Parathyroid adenoma (tissue), 2 donors: ENCODE measurements at regions not wholly inside any gene's neighbourhood (a gene's known extent, or its start where the extent isn't known, plus 50 kb on each side); places are given as distances from the start of the nearest gene placed in this dataset.
"Not testable (repeated sequence)": the region's sequence is repeated elsewhere in the genome, so short reads cannot be mapped to it uniquely, and the experiment has no call there.

Experiments
- H2AFZ ChIP-seq: fragments of 300-600 bp; sonication (generic); one replicate; pipeline ENCODE4 v1.7.0; 2017; ENCODE audit warnings: antibody characterized with exemption, mild to moderate bottlenecking
- H3K27ac ChIP-seq: fragments of 300-600 bp; sonication (generic); one replicate; pipeline ENCODE4 v1.7.0; 2017
- H3K27me3 ChIP-seq: fragments of 300-600 bp; sonication (generic); one replicate; pipeline ENCODE4 v1.7.0; 2017; ENCODE audit warnings: low read length; ENCODE audit not compliant: control insufficient read depth, insufficient read depth
- H3K36me3 ChIP-seq: fragments of 300-600 bp; sonication (generic); one replicate; pipeline ENCODE4 v1.7.0; 2017; ENCODE audit warnings: low read length; ENCODE audit not compliant: control insufficient read depth, insufficient read depth
- H3K4me1 ChIP-seq: fragments of 300-600 bp; sonication (generic); one replicate; pipeline ENCODE4 v1.7.0; 2017; ENCODE audit warnings: control low read depth
- H3K4me2 ChIP-seq: fragments of 300-600 bp; sonication (generic); one replicate; pipeline ENCODE4 v1.7.0; 2017; ENCODE audit warnings: low read length
- H3K4me3 ChIP-seq: fragments of 300-600 bp; sonication (generic); one replicate; pipeline ENCODE4 v1.7.0; 2017; ENCODE audit warnings: low read depth, low read length
- H3K79me2 ChIP-seq: fragments of 300-600 bp; sonication (generic); one replicate; pipeline ENCODE4 v1.7.0; 2017; ENCODE audit warnings: control low read depth
- H3K9ac ChIP-seq: fragments of 300-600 bp; sonication (generic); one replicate; pipeline ENCODE4 v1.7.0; 2017; ENCODE audit warnings: mild to moderate bottlenecking
- H3K9me3 ChIP-seq: fragments of 300-600 bp; sonication (generic); one replicate; pipeline ENCODE4 v1.7.0; 2017; ENCODE audit warnings: low read length; ENCODE audit not compliant: control insufficient read depth
- TF ChIP-seq, protein P1 (sequence below): fragments of 300-600 bp; sonication (generic); IDR thresholded peaks from one replicate; pipeline ENCODE4 v1.7.0; 2017; ENCODE audit warnings: antibody characterized with exemption, mild to moderate bottlenecking
- donor health status: primary hyperparathyroidism.

GRCh38 chr7:56206420-56206819 is 90.2 kb upstream of the NUPR2 start:
- Histone ChIP-seq H3K9ac (no peak overlapping the region), H3K4me3 (no peak overlapping the region), H3K79me2 (no peaks in the 10 kb centered on the region), H3K27me3 (no peaks in the 10 kb centered on the region), H3K4me2 (no peak overlapping the region), H3K9me3 (no peaks in the 10 kb centered on the region), H2AFZ (no peak overlapping the region), H3K27ac (no peak overlapping the region), H3K4me1 (no peaks in the 10 kb centered on the region), H3K36me3 (no peaks in the 10 kb centered on the region)
- TF ChIP-seq, protein P1, sequence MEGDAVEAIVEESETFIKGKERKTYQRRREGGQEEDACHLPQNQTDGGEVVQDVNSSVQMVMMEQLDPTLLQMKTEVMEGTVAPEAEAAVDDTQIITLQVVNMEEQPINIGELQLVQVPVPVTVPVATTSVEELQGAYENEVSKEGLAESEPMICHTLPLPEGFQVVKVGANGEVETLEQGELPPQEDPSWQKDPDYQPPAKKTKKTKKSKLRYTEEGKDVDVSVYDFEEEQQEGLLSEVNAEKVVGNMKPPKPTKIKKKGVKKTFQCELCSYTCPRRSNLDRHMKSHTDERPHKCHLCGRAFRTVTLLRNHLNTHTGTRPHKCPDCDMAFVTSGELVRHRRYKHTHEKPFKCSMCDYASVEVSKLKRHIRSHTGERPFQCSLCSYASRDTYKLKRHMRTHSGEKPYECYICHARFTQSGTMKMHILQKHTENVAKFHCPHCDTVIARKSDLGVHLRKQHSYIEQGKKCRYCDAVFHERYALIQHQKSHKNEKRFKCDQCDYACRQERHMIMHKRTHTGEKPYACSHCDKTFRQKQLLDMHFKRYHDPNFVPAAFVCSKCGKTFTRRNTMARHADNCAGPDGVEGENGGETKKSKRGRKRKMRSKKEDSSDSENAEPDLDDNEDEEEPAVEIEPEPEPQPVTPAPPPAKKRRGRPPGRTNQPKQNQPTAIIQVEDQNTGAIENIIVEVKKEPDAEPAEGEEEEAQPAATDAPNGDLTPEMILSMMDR: no peak

- H3K4me3 ChIP-seq: no peak overlapping the region
- H3K36me3 ChIP-seq: no peaks in the 10 kb centered on the region
- no peak overlapping the region for H2AFZ ChIP-seq
- TF ChIP-seq, protein P1: no peak
- no peaks in the 10 kb centered on the region for H3K79me2 ChIP-seq
- H3K27ac ChIP-seq: no peak overlapping the region
- no peaks in the 10 kb centered on the region for H3K4me1 ChIP-seq
- no peaks in the 10 kb centered on the region for H3K27me3 ChIP-seq
- H3K9me3 ChIP-seq: no peaks in the 10 kb centered on the region
- H3K9ac ChIP-seq: no peak overlapping the region
- H3K4me2 ChIP-seq: no peak overlapping the region
These were observed 83.4 kb upstream of the NUPR2 start for GRCh38 chr7:56199639-56200038.

DNA sequence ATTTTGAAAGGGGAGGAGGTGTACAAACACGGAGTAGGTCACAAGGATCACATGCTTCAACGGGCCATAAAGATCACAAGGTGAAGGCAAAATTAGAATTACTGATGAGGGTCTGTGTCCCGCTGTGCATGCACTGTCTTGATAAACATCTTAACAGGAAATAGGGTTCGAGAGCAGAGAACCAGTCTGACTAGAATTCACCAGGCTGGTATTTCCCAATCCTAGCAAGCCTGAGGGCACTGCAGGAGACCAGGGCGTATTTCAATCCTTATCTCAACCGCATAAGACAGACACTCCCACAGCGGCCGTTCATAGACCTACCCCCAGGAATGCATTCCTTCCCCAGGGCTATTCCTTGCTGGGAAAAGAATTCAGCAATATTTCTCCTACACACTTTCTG is 80.0 kb upstream of the NUPR2 start:
- H2AFZ ChIP-seq, H3K27me3 ChIP-seq, H3K36me3 ChIP-seq, H3K27ac ChIP-seq, H3K9me3 ChIP-seq, H3K79me2 ChIP-seq, H3K9ac ChIP-seq, H3K4me3 ChIP-seq, H3K4me2 ChIP-seq, H3K4me1 ChIP-seq: not testable (repeated sequence)

DNA sequence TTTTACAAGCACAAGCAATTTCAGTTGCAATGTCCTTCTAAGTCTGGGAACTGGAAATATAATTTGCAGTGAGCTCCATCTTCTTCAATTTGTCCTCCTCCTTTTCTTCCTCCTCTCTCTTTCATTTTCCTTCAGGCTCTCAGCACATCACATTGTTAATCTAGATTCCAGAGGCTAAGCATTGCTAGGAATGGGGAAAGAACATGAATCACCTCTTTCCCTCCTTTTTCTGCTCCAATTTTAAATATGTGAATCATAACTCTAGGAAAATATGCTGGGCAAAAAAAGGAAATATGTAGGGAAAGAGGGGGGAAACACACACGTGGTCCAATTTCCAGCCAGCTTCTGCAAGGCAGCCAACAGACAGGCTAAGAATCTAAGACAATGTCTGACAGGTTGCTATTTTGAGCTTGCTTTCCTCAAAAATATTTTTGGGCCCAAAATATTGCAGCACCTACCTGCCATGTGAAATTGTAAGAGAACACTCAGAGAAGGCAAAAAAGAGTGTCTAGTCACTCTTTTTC is 72.7 kb upstream of the NUPR2 start:
- Histone ChIP-seq H3K36me3 (no peaks in the 10 kb centered on the region), H3K4me3 (no peak overlapping the region), H3K9ac (no peak overlapping the region), H3K4me1 (no peaks in the 10 kb centered on the region), H3K79me2 (no peaks in the 10 kb centered on the region), H3K27ac (no peak overlapping the region), H3K4me2 (no peak overlapping the region), H3K27me3 (no peaks in the 10 kb centered on the region), H3K9me3 (no peaks in the 10 kb centered on the region), H2AFZ (no peak overlapping the region)
- TF ChIP-seq, protein P1: no peak

GRCh38 chr7:56188376-56188775 is 72.2 kb upstream of the NUPR2 start:
- Histone ChIP-seq H3K36me3 (no peaks in the 10 kb centered on the region), H3K27me3 (no peaks in the 10 kb centered on the region), H3K79me2 (no peaks in the 10 kb centered on the region), H3K4me3 (no peak overlapping the region), H3K27ac (no peak overlapping the region), H2AFZ (no peak overlapping the region), H3K4me2 (no peak overlapping the region), H3K9ac (no peak overlapping the region), H3K4me1 (no peaks in the 10 kb centered on the region), H3K9me3 (no peaks in the 10 kb centered on the region)
- TF ChIP-seq, protein P1: no peak
